ENCODE measurements at regions not wholly inside any gene's neighbourhood (a gene's known extent, or its start where the extent isn't known, plus 50 kb on each side); places are given as distances from the start of the nearest gene placed in this dataset.

GRCh38 chr13:59451236-59451635 lies 712.5 kb downstream of the DIAPH3 start:
- Mint-ChIP-seq H3K4me1 (ENCODE audit: low read depth) (peaks cover 7% of the 10 kb centered on the region), H3K9me3 (ENCODE audit: low read depth) (no peaks in the 10 kb centered on the region), H3K4me3 (ENCODE audit: unreplicated experiment) (no peak overlapping the region), H3K27me3 (ENCODE audit: low read depth) (no peaks in the 10 kb centered on the region), H3K27ac (ENCODE audit: unreplicated experiment) (no peak overlapping the region), H3K36me3 (ENCODE audit: low read depth) (no peaks in the 10 kb centered on the region)
- DNase-seq (ENCODE audit: low spot score), result no peak
- TF ChIP-seq, protein P1, sequence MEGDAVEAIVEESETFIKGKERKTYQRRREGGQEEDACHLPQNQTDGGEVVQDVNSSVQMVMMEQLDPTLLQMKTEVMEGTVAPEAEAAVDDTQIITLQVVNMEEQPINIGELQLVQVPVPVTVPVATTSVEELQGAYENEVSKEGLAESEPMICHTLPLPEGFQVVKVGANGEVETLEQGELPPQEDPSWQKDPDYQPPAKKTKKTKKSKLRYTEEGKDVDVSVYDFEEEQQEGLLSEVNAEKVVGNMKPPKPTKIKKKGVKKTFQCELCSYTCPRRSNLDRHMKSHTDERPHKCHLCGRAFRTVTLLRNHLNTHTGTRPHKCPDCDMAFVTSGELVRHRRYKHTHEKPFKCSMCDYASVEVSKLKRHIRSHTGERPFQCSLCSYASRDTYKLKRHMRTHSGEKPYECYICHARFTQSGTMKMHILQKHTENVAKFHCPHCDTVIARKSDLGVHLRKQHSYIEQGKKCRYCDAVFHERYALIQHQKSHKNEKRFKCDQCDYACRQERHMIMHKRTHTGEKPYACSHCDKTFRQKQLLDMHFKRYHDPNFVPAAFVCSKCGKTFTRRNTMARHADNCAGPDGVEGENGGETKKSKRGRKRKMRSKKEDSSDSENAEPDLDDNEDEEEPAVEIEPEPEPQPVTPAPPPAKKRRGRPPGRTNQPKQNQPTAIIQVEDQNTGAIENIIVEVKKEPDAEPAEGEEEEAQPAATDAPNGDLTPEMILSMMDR (IDR thresholded peaks at IDR 0.05), result no peak

DNA sequence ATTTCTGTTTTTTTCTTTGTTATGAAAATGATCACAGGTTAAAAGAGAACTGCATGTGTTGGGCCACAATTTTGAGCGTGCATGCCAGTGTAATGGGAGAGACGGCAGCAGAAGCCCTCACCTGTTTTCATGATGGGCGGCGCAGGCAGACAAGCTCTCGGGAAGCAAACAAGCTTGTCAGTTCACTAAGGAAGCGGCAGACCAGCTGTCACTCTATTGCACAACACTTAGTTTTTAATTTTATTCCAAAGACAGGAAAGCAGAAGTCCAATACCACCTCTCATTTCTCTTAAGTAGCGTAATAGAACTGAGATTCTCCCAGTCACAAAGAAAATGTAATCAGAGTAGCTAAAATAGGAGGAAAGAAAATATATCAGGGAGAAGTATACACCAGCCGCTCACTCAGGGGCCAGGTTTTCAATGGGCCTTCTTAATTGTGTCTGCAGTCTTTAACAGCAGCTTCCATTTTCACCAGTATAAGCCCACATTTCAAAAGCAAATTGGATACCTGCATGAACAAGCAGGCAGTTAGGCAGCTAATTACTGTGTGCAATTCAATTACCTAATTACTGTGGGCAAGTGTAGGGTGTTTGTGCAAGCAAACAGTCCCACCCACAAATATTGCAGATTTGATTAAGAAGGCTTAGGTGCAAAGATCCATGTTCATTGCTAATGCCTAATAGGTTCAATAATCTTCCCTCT lies 711.4 kb downstream of the DIAPH3 start:
- Mint-ChIP-seq H3K4me3 (ENCODE audit: unreplicated experiment) (no peak overlapping the region), H3K9me3 (ENCODE audit: low read depth) (no peaks in the 10 kb centered on the region), H3K27me3 (ENCODE audit: low read depth) (no peaks in the 10 kb centered on the region), H3K36me3 (ENCODE audit: low read depth) (no peaks in the 10 kb centered on the region), H3K4me1 (ENCODE audit: low read depth) (peaks cover 7% of the 10 kb centered on the region), H3K27ac (ENCODE audit: unreplicated experiment) (no peak overlapping the region)
- no peak for DNase-seq (ENCODE audit: low spot score)
- TF ChIP-seq, protein P1 (IDR thresholded peaks at IDR 0.05), result no peak

DNA sequence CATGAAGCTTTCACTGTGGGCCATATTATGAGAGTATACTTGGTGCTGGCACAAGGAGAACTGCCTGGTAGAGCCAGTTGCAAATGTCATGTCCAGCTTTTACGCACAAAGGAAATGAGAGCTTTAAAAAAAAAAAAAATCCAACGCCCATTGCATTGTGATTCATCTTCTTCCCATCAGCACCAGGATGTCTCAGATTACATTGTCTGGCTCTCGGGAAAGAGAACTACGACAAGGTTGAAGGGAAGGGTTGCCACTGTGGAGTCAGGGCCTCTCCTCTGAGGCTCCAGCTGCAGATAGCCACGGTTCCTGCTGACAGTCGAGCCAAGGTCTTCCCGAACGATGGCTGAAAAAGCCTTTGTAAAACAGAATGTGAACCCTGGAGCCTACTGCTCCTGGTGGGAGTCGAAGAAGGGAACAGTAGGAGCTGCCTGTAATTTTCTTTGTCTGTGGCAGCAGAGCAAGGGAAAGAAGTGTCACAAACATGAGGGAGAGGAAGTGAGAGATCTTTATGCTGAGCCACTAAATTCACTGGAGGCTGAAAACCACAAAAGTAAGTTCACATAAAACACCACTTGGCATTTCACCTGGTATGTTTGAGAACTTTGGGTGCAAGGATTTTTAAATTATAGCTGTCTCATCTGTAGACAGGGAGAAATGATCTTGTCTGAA lies 704.7 kb downstream of the DIAPH3 start:
- H3K27ac Mint-ChIP-seq (ENCODE audit: unreplicated experiment), result peak overlapping the region; percentile 93
- TF ChIP-seq, protein P1 (IDR thresholded peaks at IDR 0.05), result no peak
- H3K27me3 Mint-ChIP-seq (ENCODE audit: low read depth), result no peaks in the 10 kb centered on the region
- H3K4me1 Mint-ChIP-seq (ENCODE audit: low read depth), result peaks cover 15% of the 10 kb centered on the region
- H3K36me3 Mint-ChIP-seq (ENCODE audit: low read depth), result no peaks in the 10 kb centered on the region
- DNase-seq (ENCODE audit: low spot score), result no peak
- H3K4me3 Mint-ChIP-seq (ENCODE audit: unreplicated experiment), result peak overlapping the region; percentile 52
- H3K9me3 Mint-ChIP-seq (ENCODE audit: low read depth), result no peaks in the 10 kb centered on the region

GRCh38 chr13:59459972-59460371 lies 703.8 kb downstream of the DIAPH3 start:
- no peak for DNase-seq (ENCODE audit: low spot score)
- TF ChIP-seq, protein P1 (IDR thresholded peaks at IDR 0.05), result peak; percentile 17
- H3K4me1 Mint-ChIP-seq (ENCODE audit: low read depth), result peaks cover 15% of the 10 kb centered on the region
- H3K27ac Mint-ChIP-seq (ENCODE audit: unreplicated experiment), result no peak overlapping the region
- no peaks in the 10 kb centered on the region for H3K36me3 Mint-ChIP-seq (ENCODE audit: low read depth)
- no peaks in the 10 kb centered on the region for H3K9me3 Mint-ChIP-seq (ENCODE audit: low read depth)
- peaks cover 2% of the 10 kb centered on the region for H3K27me3 Mint-ChIP-seq (ENCODE audit: low read depth)
- no peak overlapping the region for H3K4me3 Mint-ChIP-seq (ENCODE audit: unreplicated experiment)

GRCh38 chr13:59461411-59461810 lies 702.3 kb downstream of the DIAPH3 start:
- H3K27me3 Mint-ChIP-seq (ENCODE audit: low read depth), result peaks cover 2% of the 10 kb centered on the region
- peaks cover 15% of the 10 kb centered on the region for H3K4me1 Mint-ChIP-seq (ENCODE audit: low read depth)
- DNase-seq (ENCODE audit: low spot score), result no peak
- TF ChIP-seq, protein P1 (IDR thresholded peaks at IDR 0.05), result no peak
- H3K4me3 Mint-ChIP-seq (ENCODE audit: unreplicated experiment), result no peak overlapping the region
- H3K27ac Mint-ChIP-seq (ENCODE audit: unreplicated experiment), result no peak overlapping the region
- H3K9me3 Mint-ChIP-seq (ENCODE audit: low read depth), result no peaks in the 10 kb centered on the region
- no peaks in the 10 kb centered on the region for H3K36me3 Mint-ChIP-seq (ENCODE audit: low read depth)
